ENCODE measurements at regions not wholly inside any gene's neighbourhood (a gene's known extent, or its start where the extent isn't known, plus 50 kb on each side); places are given as distances from the start of the nearest gene placed in this dataset.

- Mint-ChIP-seq H3K9me3 (no peaks in the 10 kb centered on the region), H3K27me3 (peaks cover 0 to 3% of the 10 kb centered on the region in 2 donors), H3K27ac (peak overlapping the region in 1 of 8 donors; percentile 11), H3K36me3 (no peaks in the 10 kb centered on the region), H3K4me3 (no peak overlapping the region), H3K4me1 (peaks cover 0 to 7% (median 0%) of the 10 kb centered on the region in 3 donors)
- H3K27me3 ChIP-seq (ENCODE audit: insufficient read depth, low read length, poor library complexity, severe bottlenecking), result no peaks in the 10 kb centered on the region
- ChIA-PET CTCF (interaction anchor here (0.8 to 1.5 kb wide), 3 partner anchors 17 to 147 kb away, joined by 3 to 4 read pairs (median 3); no protein-coding TSS in a partner anchor), POLR2A (no interaction called here)
- no peak for DNase-seq
- H3K27ac ChIP-seq (ENCODE audit: low read depth, low read length), result no peak overlapping the region
- no peak overlapping the region for H3K4me3 ChIP-seq (ENCODE audit: low read length)
- no peaks in the 10 kb centered on the region for H3K4me1 ChIP-seq (ENCODE audit: insufficient read depth, low read length)
- no peaks in the 10 kb centered on the region for H3K36me3 ChIP-seq (ENCODE audit: insufficient read depth, low read length)
- no peaks in the 10 kb centered on the region for H3K9me3 ChIP-seq (ENCODE audit: low read length)
These were observed 53.0 kb upstream of the ADORA3 start for GRCh38 chr1:111556325-111557037.

DNA sequence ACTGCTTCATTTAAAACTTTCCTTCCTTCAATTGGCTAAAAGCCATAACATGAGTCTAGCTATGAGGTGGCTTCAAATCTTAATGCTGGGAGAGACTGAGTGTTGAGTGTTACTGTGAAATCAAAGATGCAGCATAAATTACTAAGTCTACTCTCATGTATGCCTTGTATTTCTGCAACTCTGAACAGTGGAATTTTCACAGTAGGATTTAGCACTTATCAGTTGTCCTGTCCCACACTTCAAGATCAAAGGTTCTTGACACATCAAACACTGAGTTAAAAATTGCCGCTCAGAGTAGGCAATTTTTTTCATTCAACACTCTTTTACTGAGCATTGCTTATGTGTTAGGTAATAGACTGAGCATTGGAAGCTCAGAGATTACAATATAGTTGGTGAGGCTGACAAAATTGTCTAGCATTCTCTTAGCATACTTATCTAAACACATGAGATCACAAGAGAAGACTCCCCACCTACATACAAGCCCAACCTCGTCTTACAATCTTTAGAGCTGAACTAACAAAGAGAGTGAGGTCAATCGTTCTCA, 56.4 kb upstream of the ADORA3 start:
- H3K36me3 Mint-ChIP-seq, result no peaks in the 10 kb centered on the region
- no peak for DNase-seq
- ChIA-PET CTCF (no interaction called here), POLR2A (no interaction called here)
- no peak overlapping the region for H3K4me3 Mint-ChIP-seq
- Histone ChIP-seq H3K4me1 (ENCODE audit: insufficient read depth, low read length) (no peaks in the 10 kb centered on the region), H3K4me3 (ENCODE audit: low read length) (no peak overlapping the region), H3K27me3 (ENCODE audit: insufficient read depth, low read length, poor library complexity, severe bottlenecking) (no peaks in the 10 kb centered on the region), H3K9me3 (ENCODE audit: low read length) (no peaks in the 10 kb centered on the region), H3K36me3 (ENCODE audit: insufficient read depth, low read length) (no peaks in the 10 kb centered on the region), H3K27ac (ENCODE audit: low read depth, low read length) (no peak overlapping the region)
- H3K27me3 Mint-ChIP-seq, result peaks cover 0 to 3% of the 10 kb centered on the region in 2 donors
- H3K9me3 Mint-ChIP-seq, result no peaks in the 10 kb centered on the region
- H3K27ac Mint-ChIP-seq, result no peak overlapping the region
- no peaks in the 10 kb centered on the region for H3K4me1 Mint-ChIP-seq

GRCh38 chr1:111561328-111561727, 57.9 kb upstream of the ADORA3 start:
- Mint-ChIP-seq H3K27ac (peak overlapping the region in 1 of 8 donors; percentile 11), H3K4me1 (no peaks in the 10 kb centered on the region), H3K27me3 (peaks cover 0 to 3% of the 10 kb centered on the region in 2 donors), H3K9me3 (no peaks in the 10 kb centered on the region), H3K4me3 (peak overlapping the region in 1 of 7 donors; percentile 55), H3K36me3 (peaks cover 0 to 4% (median 0%) of the 10 kb centered on the region in 3 donors)
- ChIA-PET POLR2A (no interaction called here), CTCF (no interaction called here)
- Histone ChIP-seq H3K27me3 (ENCODE audit: insufficient read depth, low read length, poor library complexity, severe bottlenecking) (no peaks in the 10 kb centered on the region), H3K4me3 (ENCODE audit: low read length) (no peak overlapping the region), H3K36me3 (ENCODE audit: insufficient read depth, low read length) (no peaks in the 10 kb centered on the region), H3K27ac (ENCODE audit: low read depth, low read length) (no peak overlapping the region), H3K9me3 (ENCODE audit: low read length) (no peaks in the 10 kb centered on the region), H3K4me1 (ENCODE audit: insufficient read depth, low read length) (no peaks in the 10 kb centered on the region)
- no peak for DNase-seq

GRCh38 chr1:111563619-111564018, 56.0 kb upstream of the RAP1A start:
- H3K27me3 Mint-ChIP-seq, result no peaks in the 10 kb centered on the region
- H3K27me3 ChIP-seq (ENCODE audit: insufficient read depth, low read length, poor library complexity, severe bottlenecking), result no peaks in the 10 kb centered on the region
- H3K4me3 Mint-ChIP-seq, result no peak overlapping the region
- no peak overlapping the region for H3K27ac Mint-ChIP-seq
- no peak overlapping the region for H3K4me3 ChIP-seq (ENCODE audit: low read length)
- no peak for DNase-seq
- no peak overlapping the region for H3K27ac ChIP-seq (ENCODE audit: low read depth, low read length)
- no peaks in the 10 kb centered on the region for H3K9me3 Mint-ChIP-seq
- no peaks in the 10 kb centered on the region for H3K4me1 ChIP-seq (ENCODE audit: insufficient read depth, low read length)
- ChIA-PET POLR2A (interaction anchor here (0.7 kb wide), 1 partner anchor 139 kb away, joined by 4 read pairs; no protein-coding TSS in a partner anchor), CTCF (interaction anchor here (1.0 to 1.4 kb wide), 3 partner anchors 67 to 96 kb away, joined by 3 to 4 read pairs (median 3); no protein-coding TSS in a partner anchor)
- H3K9me3 ChIP-seq (ENCODE audit: low read length), result no peaks in the 10 kb centered on the region
- no peaks in the 10 kb centered on the region for H3K4me1 Mint-ChIP-seq
- H3K36me3 Mint-ChIP-seq, result peaks cover 0 to 4% (median 0%) of the 10 kb centered on the region in 3 donors
- H3K36me3 ChIP-seq (ENCODE audit: insufficient read depth, low read length), result no peaks in the 10 kb centered on the region

GRCh38 chr1:111565079-111565478, 54.5 kb upstream of the RAP1A start:
- Mint-ChIP-seq H3K4me3 (no peak overlapping the region), H3K4me1 (no peaks in the 10 kb centered on the region), H3K27ac (no peak overlapping the region), H3K36me3 (peaks cover 0 to 4% (median 0%) of the 10 kb centered on the region in 3 donors), H3K9me3 (no peaks in the 10 kb centered on the region), H3K27me3 (no peaks in the 10 kb centered on the region)
- Histone ChIP-seq H3K4me1 (ENCODE audit: insufficient read depth, low read length) (no peaks in the 10 kb centered on the region), H3K27ac (ENCODE audit: low read depth, low read length) (no peak overlapping the region), H3K36me3 (ENCODE audit: insufficient read depth, low read length) (no peaks in the 10 kb centered on the region), H3K9me3 (ENCODE audit: low read length) (no peaks in the 10 kb centered on the region), H3K4me3 (ENCODE audit: low read length) (no peak overlapping the region), H3K27me3 (ENCODE audit: insufficient read depth, low read length, poor library complexity, severe bottlenecking) (no peaks in the 10 kb centered on the region)
- ChIA-PET CTCF (no interaction called here), POLR2A (no interaction called here)
- DNase-seq, result no peak

DNA sequence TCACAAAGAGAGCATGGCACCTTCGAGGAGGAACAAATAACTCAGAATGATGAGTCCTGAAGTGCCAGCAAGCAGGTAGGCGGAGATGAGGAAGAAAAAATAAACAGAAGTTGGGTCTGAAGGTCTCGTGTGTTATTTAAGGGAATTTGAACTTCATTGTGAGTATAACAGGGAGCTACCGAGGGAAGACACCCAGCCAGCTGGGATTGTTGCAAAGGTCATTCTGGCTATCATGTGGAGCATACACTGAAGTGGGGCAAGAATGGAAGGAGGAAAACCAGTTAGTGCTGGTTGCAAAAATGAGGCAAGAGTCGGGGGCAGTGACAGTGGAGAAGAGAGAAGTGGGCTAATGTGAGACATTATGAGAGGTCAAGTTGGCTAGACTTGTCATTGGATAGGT, 53.6 kb upstream of the RAP1A start:
- ChIA-PET POLR2A (no interaction called here), CTCF (no interaction called here)
- H3K27me3 ChIP-seq (ENCODE audit: insufficient read depth, low read length, poor library complexity, severe bottlenecking), result no peaks in the 10 kb centered on the region

GRCh38 chr1:111568160-111568647, 51.4 kb upstream of the RAP1A start:
- Mint-ChIP-seq H3K4me3 (no peak overlapping the region), H3K9me3 (no peaks in the 10 kb centered on the region), H3K27me3 (no peaks in the 10 kb centered on the region), H3K36me3 (peaks cover 0 to 4% (median 0%) of the 10 kb centered on the region in 3 donors), H3K27ac (peak overlapping the region in 3 of 8 donors; percentile 9 to 68 (median 48)), H3K4me1 (peaks cover 6 to 14% (median 7%) of the 10 kb centered on the region in 3 donors)
- POLR2A ChIA-PET, result no interaction called here
- Histone ChIP-seq H3K4me1 (ENCODE audit: insufficient read depth, low read length) (no peaks in the 10 kb centered on the region), H3K36me3 (ENCODE audit: insufficient read depth, low read length) (no peaks in the 10 kb centered on the region), H3K27me3 (ENCODE audit: insufficient read depth, low read length, poor library complexity, severe bottlenecking) (no peaks in the 10 kb centered on the region), H3K4me3 (ENCODE audit: low read length) (no peak overlapping the region), H3K9me3 (ENCODE audit: low read length) (no peaks in the 10 kb centered on the region), H3K27ac (ENCODE audit: low read depth, low read length) (no peak overlapping the region)
- DNase-seq, result no peak
- CTCF ChIA-PET, result interaction anchor here (1.2 to 1.5 kb wide), 3 partner anchors 48 to 60 kb away, joined by 3 to 4 read pairs (median 3); no protein-coding TSS in a partner anchor

More for the DNA sequence above, 53.6 kb upstream of the RAP1A start:
- no peaks in the 10 kb centered on the region for H3K9me3 Mint-ChIP-seq
- peaks cover 0 to 4% (median 0%) of the 10 kb centered on the region in 3 donors for H3K36me3 Mint-ChIP-seq
- Histone ChIP-seq H3K9me3 (ENCODE audit: low read length) (no peaks in the 10 kb centered on the region), H3K4me3 (ENCODE audit: low read length) (no peak overlapping the region), H3K36me3 (ENCODE audit: insufficient read depth, low read length) (no peaks in the 10 kb centered on the region), H3K4me1 (ENCODE audit: insufficient read depth, low read length) (no peaks in the 10 kb centered on the region), H3K27ac (ENCODE audit: low read depth, low read length) (no peak overlapping the region)
- no peak for DNase-seq
- H3K27me3 Mint-ChIP-seq, result no peaks in the 10 kb centered on the region
- no peak overlapping the region for H3K4me3 Mint-ChIP-seq
- H3K27ac Mint-ChIP-seq, result no peak overlapping the region
- H3K4me1 Mint-ChIP-seq, result peaks cover 5 to 8% (median 5%) of the 10 kb centered on the region in 3 donors
